RWPE2 (cell line): ENCODE measurements at regions not wholly inside any gene's neighbourhood (a gene's known extent, or its start where the extent isn't known, plus 50 kb on each side); places are given as distances from the start of the nearest gene placed in this dataset.

Experiments
- ATAC-seq: fragments of 200-7000 bp; cut with Tn5 transposase; 3 replicates; pipeline ENCODE4 v1.9.1; 2021; ENCODE audit warnings: low read depth
- DNase-seq: peaks from one replicate; pipeline ENCODE4 v3.0.0-alpha.2; 2020; ENCODE audit warnings: low spot score
- H3K27ac ChIP-seq: fragments of 450-650 bp; 2 replicates; pipeline ENCODE4 v1.5.1; 2017; ENCODE audit warnings: mild to moderate bottlenecking; ENCODE audit not compliant: poor library complexity, severe bottlenecking
- H3K27me3 ChIP-seq: fragments of 250-450 bp; sonication (Bioruptor Pico); 2 replicates; pipeline ENCODE4 v1.5.1; 2021; ENCODE audit warnings: mild to moderate bottlenecking, moderate library complexity; ENCODE audit not compliant: insufficient read depth, poor library complexity, severe bottlenecking
- H3K36me3 ChIP-seq: fragments of 250-450 bp; sonication (Bioruptor Pico); 2 replicates; pipeline ENCODE4 v1.5.1; 2020; ENCODE audit warnings: low read depth, mild to moderate bottlenecking, moderate library complexity
- H3K4me1 ChIP-seq: fragments of 250-450 bp; sonication (Bioruptor Pico); 2 replicates; pipeline ENCODE4 v1.5.1; 2021; ENCODE audit warnings: mild to moderate bottlenecking, moderate library complexity; ENCODE audit not compliant: insufficient read depth, poor library complexity, severe bottlenecking
- H3K4me3 ChIP-seq: fragments of 250-450 bp; sonication (Bioruptor Pico); 2 replicates; pipeline ENCODE4 v1.5.1; 2021; ENCODE audit warnings: mild to moderate bottlenecking, moderate library complexity; ENCODE audit not compliant: severe bottlenecking
- H3K9me3 ChIP-seq: fragments of 250-450 bp; sonication (Bioruptor Pico); 2 replicates; pipeline ENCODE4 v1.5.1; 2021; ENCODE audit warnings: mild to moderate bottlenecking, moderate library complexity; ENCODE audit not compliant: severe bottlenecking
- TF ChIP-seq, protein P1 (sequence below): fragments of 450-650 bp; IDR thresholded peaks from one replicate; pipeline ENCODE4 v1.5.1; 2017; ENCODE audit warnings: mild to moderate bottlenecking, moderate library complexity; ENCODE audit not compliant: poor library complexity, severe bottlenecking

DNA sequence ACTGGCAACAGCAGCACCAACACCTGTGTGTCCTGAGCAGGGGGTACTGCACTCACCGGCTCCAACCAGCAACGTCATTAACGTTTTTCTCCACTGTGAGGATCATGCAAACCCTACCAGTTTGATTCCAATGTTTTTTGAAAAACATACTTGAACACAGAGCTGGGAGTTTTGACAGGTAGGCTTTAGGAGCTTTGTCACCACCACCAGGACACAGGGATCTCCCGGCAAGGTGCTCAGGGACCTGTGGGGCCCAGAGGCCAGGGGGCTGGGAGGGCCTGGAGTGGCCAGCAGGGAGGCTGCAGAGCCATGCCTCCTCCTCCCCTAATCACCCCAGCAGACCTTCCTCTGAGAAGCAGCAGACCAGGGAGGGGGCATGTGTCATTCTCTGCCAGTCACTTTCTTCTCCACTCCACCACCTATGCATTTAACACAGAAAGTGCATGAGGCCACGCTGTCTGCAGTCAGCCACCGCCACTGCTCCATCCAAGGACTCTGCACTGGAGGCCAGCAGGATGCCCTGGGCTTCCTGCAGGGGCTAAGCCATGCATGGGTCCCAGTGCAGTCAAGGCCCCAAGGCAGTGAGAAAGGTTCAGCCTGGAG lies 768.2 kb downstream of the KCNJ18 start:
- H3K36me3 ChIP-seq, result no peaks in the 10 kb centered on the region
- TF ChIP-seq, protein P1, sequence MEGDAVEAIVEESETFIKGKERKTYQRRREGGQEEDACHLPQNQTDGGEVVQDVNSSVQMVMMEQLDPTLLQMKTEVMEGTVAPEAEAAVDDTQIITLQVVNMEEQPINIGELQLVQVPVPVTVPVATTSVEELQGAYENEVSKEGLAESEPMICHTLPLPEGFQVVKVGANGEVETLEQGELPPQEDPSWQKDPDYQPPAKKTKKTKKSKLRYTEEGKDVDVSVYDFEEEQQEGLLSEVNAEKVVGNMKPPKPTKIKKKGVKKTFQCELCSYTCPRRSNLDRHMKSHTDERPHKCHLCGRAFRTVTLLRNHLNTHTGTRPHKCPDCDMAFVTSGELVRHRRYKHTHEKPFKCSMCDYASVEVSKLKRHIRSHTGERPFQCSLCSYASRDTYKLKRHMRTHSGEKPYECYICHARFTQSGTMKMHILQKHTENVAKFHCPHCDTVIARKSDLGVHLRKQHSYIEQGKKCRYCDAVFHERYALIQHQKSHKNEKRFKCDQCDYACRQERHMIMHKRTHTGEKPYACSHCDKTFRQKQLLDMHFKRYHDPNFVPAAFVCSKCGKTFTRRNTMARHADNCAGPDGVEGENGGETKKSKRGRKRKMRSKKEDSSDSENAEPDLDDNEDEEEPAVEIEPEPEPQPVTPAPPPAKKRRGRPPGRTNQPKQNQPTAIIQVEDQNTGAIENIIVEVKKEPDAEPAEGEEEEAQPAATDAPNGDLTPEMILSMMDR, result no peak
- no peak for ATAC-seq
- H3K27ac ChIP-seq, result no peak overlapping the region
- H3K27me3 ChIP-seq, result no peaks in the 10 kb centered on the region
- DNase-seq, result no peak
- no peaks in the 10 kb centered on the region for H3K4me1 ChIP-seq
- no peaks in the 10 kb centered on the region for H3K9me3 ChIP-seq
- no peak overlapping the region for H3K4me3 ChIP-seq

DNA sequence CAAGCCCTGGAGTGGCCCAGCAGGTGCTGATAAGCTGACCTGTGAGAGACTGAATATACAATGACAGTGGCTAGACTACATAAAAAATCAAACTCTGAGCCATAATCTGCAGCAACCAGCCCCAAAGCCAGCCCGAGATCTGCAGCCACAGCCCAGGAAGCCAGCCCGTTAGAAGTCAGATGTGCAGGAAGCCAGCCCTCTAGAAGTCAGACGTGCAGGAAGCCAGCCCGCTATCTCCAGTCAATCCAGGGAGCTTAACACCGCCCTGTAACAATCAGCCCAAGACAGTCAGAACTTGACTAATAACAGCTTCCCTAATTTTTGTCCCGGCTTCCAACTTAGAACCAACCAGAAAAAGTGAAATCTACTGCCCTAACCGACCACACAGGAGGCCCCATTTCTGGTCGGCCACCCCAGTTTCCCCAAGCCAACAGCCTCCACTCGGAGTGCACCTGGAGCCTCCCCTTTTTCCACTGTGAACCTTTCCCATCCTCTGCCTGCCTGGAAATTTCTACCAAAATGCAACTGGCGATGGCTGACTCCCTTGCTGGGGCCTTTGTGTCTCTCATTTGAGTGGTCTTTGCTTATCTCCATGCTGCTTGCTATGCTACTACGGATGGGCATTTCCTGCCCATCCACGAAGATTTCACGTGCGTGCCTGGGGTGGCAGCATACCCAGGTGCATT lies 769.3 kb downstream of the KCNJ18 start:
- ATAC-seq (no peak), DNase-seq (no peak)
- TF ChIP-seq, protein P1, result no peak
- H3K27ac ChIP-seq, result no peak overlapping the region
- no peaks in the 10 kb centered on the region for H3K4me1 ChIP-seq
- H3K27me3 ChIP-seq, result no peaks in the 10 kb centered on the region
- H3K4me3 ChIP-seq, result no peak overlapping the region
- H3K9me3 ChIP-seq, result no peaks in the 10 kb centered on the region
- no peaks in the 10 kb centered on the region for H3K36me3 ChIP-seq

DNA sequence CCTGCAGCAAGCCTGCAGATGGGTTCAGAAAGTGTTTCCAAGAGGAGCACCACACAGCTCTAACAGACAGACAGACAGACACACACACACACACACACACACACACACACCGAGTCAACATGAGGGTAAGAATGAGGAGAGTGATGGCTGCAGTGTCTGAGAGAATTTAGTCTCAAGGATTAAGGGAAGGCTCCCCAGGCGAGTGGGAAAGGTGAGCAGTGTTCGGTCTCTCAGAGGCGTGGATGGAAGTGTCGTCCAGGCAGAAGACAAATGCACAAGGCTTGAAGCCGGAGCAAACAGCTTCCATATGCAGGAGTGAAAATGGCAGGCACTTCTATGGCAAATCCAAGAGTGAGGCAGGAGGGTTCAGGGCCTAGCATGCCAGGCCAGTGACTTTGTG lies 770.1 kb downstream of the KCNJ18 start:
- no peak for DNase-seq
- H3K9me3 ChIP-seq, result no peaks in the 10 kb centered on the region

DNA sequence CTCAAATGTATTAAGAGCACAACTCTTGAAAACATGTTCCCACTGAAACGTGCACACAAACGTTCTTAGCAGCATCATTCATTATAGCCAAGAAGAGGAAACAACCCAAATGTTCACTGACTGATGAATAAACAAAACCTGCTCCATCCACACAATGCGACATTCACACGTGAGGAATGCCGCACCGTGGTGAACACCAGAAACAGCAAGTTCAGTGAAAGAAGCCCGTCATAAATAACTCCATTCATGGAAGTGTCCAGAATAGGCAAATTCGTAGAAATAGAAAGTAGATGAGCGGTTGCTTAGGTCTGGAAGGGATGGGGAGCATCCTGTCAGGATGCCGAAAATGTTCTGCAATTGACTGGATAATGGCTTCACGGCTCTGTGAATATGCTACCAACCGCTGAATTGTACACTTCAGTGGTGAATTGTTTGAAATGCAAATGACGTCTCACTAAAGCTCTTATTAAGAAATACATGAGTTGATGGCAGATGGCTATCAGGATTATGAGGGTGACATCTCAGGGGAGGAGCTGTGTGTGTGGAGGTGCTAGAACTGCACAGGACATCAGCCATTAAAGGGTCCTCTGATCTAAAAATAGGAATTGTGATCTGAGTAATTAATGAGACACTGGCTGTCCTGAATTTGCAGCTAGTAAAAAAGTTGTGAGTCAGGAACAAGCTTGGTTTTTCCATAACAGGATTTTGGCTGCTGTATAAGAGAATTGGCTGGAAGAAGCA lies 771.0 kb downstream of the KCNJ18 start:
- no peaks in the 10 kb centered on the region for H3K9me3 ChIP-seq
- H3K27me3 ChIP-seq, result no peaks in the 10 kb centered on the region
- no peaks in the 10 kb centered on the region for H3K36me3 ChIP-seq
- DNase-seq (no peak), ATAC-seq (no peak)
- no peak overlapping the region for H3K4me3 ChIP-seq
- H3K27ac ChIP-seq, result no peak overlapping the region
- TF ChIP-seq, protein P1, result no peak
- H3K4me1 ChIP-seq, result no peaks in the 10 kb centered on the region

More for the DNA sequence above, 770.1 kb downstream of the KCNJ18 start:
- no peaks in the 10 kb centered on the region for H3K4me1 ChIP-seq
- no peak overlapping the region for H3K27ac ChIP-seq
- TF ChIP-seq, protein P1, result no peak
- no peak for ATAC-seq
- H3K4me3 ChIP-seq, result no peak overlapping the region
- H3K36me3 ChIP-seq, result no peaks in the 10 kb centered on the region
- H3K27me3 ChIP-seq, result no peaks in the 10 kb centered on the region
